K562 (cell line): ENCODE measurements at regions not wholly inside any gene's neighbourhood (a gene's known extent, or its start where the extent isn't known, plus 50 kb on each side); places are given as distances from the start of the nearest gene placed in this dataset.

ENCODE experiments used
- BRCA1 ChIP-seq, 2 experiments: fragments of 450-650 bp in 1 of 2; sonication (generic) in 1 of 2; formaldehyde crosslinking in 1 of 2; IDR thresholded peaks; 2 replicates each; pipeline versions ENCODE4 v1.5.0 to v1.6.1; 2017 to 2020; ENCODE audit warnings: mild to moderate bottlenecking in 1 of 2, missing genetic modification reagents in 1 of 2
- CBX3 ChIP-seq, 2 experiments: IDR thresholded peaks; 1 replicate in 1 of 2; 2 replicates in 1 of 2; pipeline ENCODE4 v1.6.1; 2012; ENCODE audit warnings: inconsistent platforms in 2 of 2, low read length in 2 of 2, borderline replicate concordance in 1 of 2, control low read depth in 1 of 2
- CEBPB ChIP-seq: fragments of 450-650 bp; IDR thresholded peaks from 2 replicates; pipeline ENCODE4 v1.6.1; 2016; ENCODE audit warnings: missing genetic modification characterization, missing compliant biosample characterization
- EP300 ChIP-seq: IDR thresholded peaks from 2 replicates; pipeline ENCODE4 v1.6.1; 2012; ENCODE audit warnings: low read length, improper control_type of control experiment
- PHB ChIP-seq: fragments of 250-450 bp; sonication (Bioruptor Pico); IDR thresholded peaks from 2 replicates; pipeline ENCODE4 v1.5.0; 2021
- SIN3B ChIP-seq: fragments of 450-650 bp; IDR thresholded peaks from 2 replicates; pipeline ENCODE4 v1.6.1; 2017; ENCODE audit warnings: low read depth, mild to moderate bottlenecking, moderate library complexity
- SMARCA5 ChIP-seq: fragments of 450-650 bp; IDR thresholded peaks from 2 replicates; pipeline ENCODE4 v1.6.1; 2016
- SNIP1 ChIP-seq: fragments of 450-650 bp; IDR thresholded peaks from 2 replicates; pipeline ENCODE4 v1.7.1; 2017; ENCODE audit warnings: low read depth, mild to moderate bottlenecking
- ZNF263 ChIP-seq: sonication (generic); formaldehyde crosslinking; IDR thresholded peaks from 2 replicates; pipeline ENCODE4 v1.8.0; 2022; ENCODE audit warnings: mild to moderate bottlenecking, missing genetic modification reagents, borderline replicate concordance
- ZNF41 ChIP-seq: fragments of 250-450 bp; sonication (Bioruptor Pico); conservative IDR thresholded peaks from 2 replicates; pipeline ENCODE4 v1.4.0; 2020; ENCODE audit warnings: mild to moderate bottlenecking
- TF ChIP-seq, protein P1 (sequence below), 2 experiments: IDR thresholded peaks in 1 of 2; conservative IDR thresholded peaks in 1 of 2; 2 replicates each; pipeline ENCODE4 v1.6.1; 2016; ENCODE audit warnings: low read depth in 2 of 2, mild to moderate bottlenecking in 1 of 2, missing compliant biosample characterization in 1 of 2, missing genetic modification characterization in 1 of 2, moderate library complexity in 1 of 2
- TF ChIP-seq, protein P2 (sequence below), 3 experiments: IDR thresholded peaks in 2 of 3; conservative IDR thresholded peaks in 1 of 3; 2 replicates each; pipeline ENCODE4 v1.5.1; 2011 to 2012; ENCODE audit warnings: low read length in 3 of 3, mild to moderate bottlenecking in 3 of 3, control low read depth in 2 of 3, improper control_type of control experiment in 1 of 3, inconsistent platforms in 1 of 3, low read depth in 1 of 3, mixed read lengths in 1 of 3, moderate library complexity in 1 of 3; ENCODE audit not compliant: insufficient read depth in 2 of 3

DNA sequence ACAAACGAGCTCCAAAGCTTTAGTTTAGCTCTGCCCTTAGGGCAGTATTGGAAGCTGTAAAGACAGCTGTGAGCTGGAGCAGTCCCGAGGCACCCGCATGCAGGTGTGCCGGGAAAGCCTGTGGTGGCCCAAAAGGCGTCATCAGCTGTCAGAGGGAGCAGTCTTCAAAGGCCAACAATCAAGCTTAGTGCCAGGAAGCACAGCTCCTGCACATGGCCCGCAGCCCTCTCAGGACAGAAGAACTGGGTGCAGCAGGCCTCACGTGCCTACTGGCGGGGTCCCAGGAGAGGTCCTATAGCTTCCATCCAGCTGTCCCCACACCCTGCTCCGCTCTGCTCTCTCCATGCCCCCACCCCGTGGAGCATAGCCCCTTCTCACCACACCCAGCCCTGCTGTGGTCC, 92.2 kb upstream of the TRIM2 start:
- TF ChIP-seq SIN3B (no peak), SNIP1 (no peak), CEBPB (no peak), BRCA1 (IDR thresholded peaks at IDR 0.05) (no peak), BRCA1 (CRISPR knock-in tag; IDR thresholded peaks at IDR 0.05) (no peak), ZNF41 (CRISPR knock-in tag) (no peak), PHB (no peak), ZNF263 (no peak), CBX3 (IDR thresholded peaks at IDR 0.05; ENCODE audit: borderline replicate concordance in 1 of 2, low read length in 2 of 2) (no peak), EP300 (no peak), SMARCA5 (no peak)
- TF ChIP-seq, protein P1, sequence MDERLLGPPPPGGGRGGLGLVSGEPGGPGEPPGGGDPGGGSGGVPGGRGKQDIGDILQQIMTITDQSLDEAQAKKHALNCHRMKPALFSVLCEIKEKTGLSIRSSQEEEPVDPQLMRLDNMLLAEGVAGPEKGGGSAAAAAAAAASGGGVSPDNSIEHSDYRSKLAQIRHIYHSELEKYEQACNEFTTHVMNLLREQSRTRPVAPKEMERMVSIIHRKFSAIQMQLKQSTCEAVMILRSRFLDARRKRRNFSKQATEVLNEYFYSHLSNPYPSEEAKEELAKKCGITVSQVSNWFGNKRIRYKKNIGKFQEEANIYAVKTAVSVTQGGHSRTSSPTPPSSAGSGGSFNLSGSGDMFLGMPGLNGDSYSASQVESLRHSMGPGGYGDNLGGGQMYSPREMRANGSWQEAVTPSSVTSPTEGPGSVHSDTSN (CRISPR knock-in tag; IDR thresholded peaks at IDR 0.05; ENCODE audit: low read depth) = no peak
- TF ChIP-seq, protein P1 (tag; conservative IDR thresholded peaks at IDR 0.05; ENCODE audit: low read depth) = no peak
- TF ChIP-seq, protein P2, sequence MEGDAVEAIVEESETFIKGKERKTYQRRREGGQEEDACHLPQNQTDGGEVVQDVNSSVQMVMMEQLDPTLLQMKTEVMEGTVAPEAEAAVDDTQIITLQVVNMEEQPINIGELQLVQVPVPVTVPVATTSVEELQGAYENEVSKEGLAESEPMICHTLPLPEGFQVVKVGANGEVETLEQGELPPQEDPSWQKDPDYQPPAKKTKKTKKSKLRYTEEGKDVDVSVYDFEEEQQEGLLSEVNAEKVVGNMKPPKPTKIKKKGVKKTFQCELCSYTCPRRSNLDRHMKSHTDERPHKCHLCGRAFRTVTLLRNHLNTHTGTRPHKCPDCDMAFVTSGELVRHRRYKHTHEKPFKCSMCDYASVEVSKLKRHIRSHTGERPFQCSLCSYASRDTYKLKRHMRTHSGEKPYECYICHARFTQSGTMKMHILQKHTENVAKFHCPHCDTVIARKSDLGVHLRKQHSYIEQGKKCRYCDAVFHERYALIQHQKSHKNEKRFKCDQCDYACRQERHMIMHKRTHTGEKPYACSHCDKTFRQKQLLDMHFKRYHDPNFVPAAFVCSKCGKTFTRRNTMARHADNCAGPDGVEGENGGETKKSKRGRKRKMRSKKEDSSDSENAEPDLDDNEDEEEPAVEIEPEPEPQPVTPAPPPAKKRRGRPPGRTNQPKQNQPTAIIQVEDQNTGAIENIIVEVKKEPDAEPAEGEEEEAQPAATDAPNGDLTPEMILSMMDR (IDR thresholded peaks at IDR 0.05 in 2 of 3, conservative IDR thresholded peaks at IDR 0.05 in 1 of 3; ENCODE audit: insufficient read depth in 2 of 3, low read depth in 1 of 3, low read length in 3 of 3) = no peak
